HFF-Myc (cell line): ENCODE measurements at regions not wholly inside any gene's neighbourhood (a gene's known extent, or its start where the extent isn't known, plus 50 kb on each side); places are given as distances from the start of the nearest gene placed in this dataset.

Experiments used
- DNase-seq: peaks from one replicate; pipeline ENCODE4 v3.0.0-alpha.2; 2011; ENCODE audit warnings: low read depth; ENCODE audit errors: extremely low read depth
- H3K4me3 ChIP-seq: replicated peaks from 2 replicates; pipeline ENCODE4 v1.5.1; 2011; ENCODE audit warnings: low read depth, mild to moderate bottlenecking, control low read depth, low read length
- CTCF ChIP-seq: IDR thresholded peaks from 2 replicates; pipeline ENCODE4 v1.5.1; 2012; ENCODE audit warnings: mild to moderate bottlenecking, low read depth, low read length, control low read depth; ENCODE audit errors: missing control alignments

- H3K4me3 ChIP-seq, result no peak overlapping the region
- TF ChIP-seq CTCF, result no peak
- DNase-seq, result no peak
Observed at GRCh38 chr10:88057720-88058119, 194.3 kb downstream of the PTEN start.

- TF ChIP-seq CTCF, result no peak
- no peak overlapping the region for H3K4me3 ChIP-seq
- no peak for DNase-seq
Observed at GRCh38 chr10:88058750-88059149, 195.3 kb downstream of the PTEN start.

- no peak for TF ChIP-seq CTCF
- no peak overlapping the region for H3K4me3 ChIP-seq
- DNase-seq, result no peak
Observed at GRCh38 chr10:88059190-88059589, 195.8 kb downstream of the PTEN start.

GRCh38 chr10:88060762-88061161 is 197.3 kb downstream of the PTEN start:
- H3K4me3 ChIP-seq, result no peak overlapping the region
- DNase-seq, result no peak
- no peak for TF ChIP-seq CTCF

- no peak for TF ChIP-seq CTCF
- no peak for DNase-seq
- no peak overlapping the region for H3K4me3 ChIP-seq
Observed at GRCh38 chr10:88062385-88062784, 199.0 kb downstream of the PTEN start.

GRCh38 chr10:88062798-88063472 is 199.5 kb downstream of the PTEN start:
- no peak for DNase-seq
- H3K4me3 ChIP-seq, result no peak overlapping the region
- TF ChIP-seq CTCF, result no peak
